Transverse colon (tissue), 4 donors: ENCODE measurements at regions not wholly inside any gene's neighbourhood (a gene's known extent, or its start where the extent isn't known, plus 50 kb on each side); places are given as distances from the start of the nearest gene placed in this dataset.

Experiments
- POLR2A ChIP-seq: fragments of 450-650 bp; IDR thresholded peaks from one replicate; pipeline ENCODE4 v1.6.1; 2016; ENCODE audit warnings: antibody characterized with exemption, mild to moderate bottlenecking, moderate library complexity
- POLR2AphosphoS5 ChIP-seq, 3 donors: sonication (generic); formaldehyde crosslinking; IDR thresholded peaks; one replicate each; pipeline ENCODE4 v1.6.1; 2016; ENCODE audit warnings: antibody characterized with exemption in 3 of 3
- TF ChIP-seq, protein P1 (sequence below), 5 experiments: fragments of 200-600 bp in 3 of 5; fragments of 450-650 bp in 2 of 5; sonication (generic) in 3 of 5; IDR thresholded peaks; 1 replicate in 2 of 5; 2 replicates in 3 of 5; pipeline ENCODE4 v1.5.1; 2016 to 2017; ENCODE audit warnings: antibody characterized with exemption in 5 of 5, inconsistent platforms in 3 of 5, mild to moderate bottlenecking in 2 of 5, moderate library complexity in 1 of 5

DNA sequence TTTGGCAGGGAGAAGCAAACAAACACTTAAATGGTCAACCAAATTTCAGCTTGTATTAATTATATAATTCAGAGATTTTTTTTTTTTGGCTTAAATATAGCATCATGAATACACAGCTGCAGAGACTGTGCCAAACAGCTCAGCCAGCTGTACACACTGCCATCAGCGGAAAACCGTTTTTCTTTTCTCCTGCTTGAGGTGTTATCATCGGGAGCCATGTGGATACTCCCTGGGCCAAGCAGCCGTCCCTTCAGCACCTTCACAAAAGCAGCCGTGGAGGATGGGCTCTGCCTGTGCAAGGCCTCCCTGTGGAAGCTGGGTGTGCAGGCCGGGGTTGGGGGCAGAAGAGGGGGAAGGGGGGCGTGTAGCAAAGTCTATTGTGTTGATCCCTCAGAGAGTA lies 85.0 kb downstream of the NUF2 start:
- TF ChIP-seq, protein P1, sequence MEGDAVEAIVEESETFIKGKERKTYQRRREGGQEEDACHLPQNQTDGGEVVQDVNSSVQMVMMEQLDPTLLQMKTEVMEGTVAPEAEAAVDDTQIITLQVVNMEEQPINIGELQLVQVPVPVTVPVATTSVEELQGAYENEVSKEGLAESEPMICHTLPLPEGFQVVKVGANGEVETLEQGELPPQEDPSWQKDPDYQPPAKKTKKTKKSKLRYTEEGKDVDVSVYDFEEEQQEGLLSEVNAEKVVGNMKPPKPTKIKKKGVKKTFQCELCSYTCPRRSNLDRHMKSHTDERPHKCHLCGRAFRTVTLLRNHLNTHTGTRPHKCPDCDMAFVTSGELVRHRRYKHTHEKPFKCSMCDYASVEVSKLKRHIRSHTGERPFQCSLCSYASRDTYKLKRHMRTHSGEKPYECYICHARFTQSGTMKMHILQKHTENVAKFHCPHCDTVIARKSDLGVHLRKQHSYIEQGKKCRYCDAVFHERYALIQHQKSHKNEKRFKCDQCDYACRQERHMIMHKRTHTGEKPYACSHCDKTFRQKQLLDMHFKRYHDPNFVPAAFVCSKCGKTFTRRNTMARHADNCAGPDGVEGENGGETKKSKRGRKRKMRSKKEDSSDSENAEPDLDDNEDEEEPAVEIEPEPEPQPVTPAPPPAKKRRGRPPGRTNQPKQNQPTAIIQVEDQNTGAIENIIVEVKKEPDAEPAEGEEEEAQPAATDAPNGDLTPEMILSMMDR (IDR thresholded peaks at IDR 0.05), result no peak
- TF ChIP-seq POLR2A (no peak), POLR2AphosphoS5 (IDR thresholded peaks at IDR 0.05) (no peak)
